Dendritic cell treated with granulocyte-macrophage colony-stimulating factor and Interleukin-4, amounts not matched to agents 40 ng/mL and 50 ng/mL, for 4 days (primary cell): ENCODE measurements at regions not wholly inside any gene's neighbourhood (a gene's known extent, or its start where the extent isn't known, plus 50 kb on each side); places are given as distances from the start of the nearest gene placed in this dataset.
"Not testable (repeated sequence)": the region's sequence is repeated elsewhere in the genome, so short reads cannot be mapped to it uniquely, and the experiment has no call there.

Source experiments
- H3K27ac Mint-ChIP-seq: one replicate; pipeline ENCODE4 v1.8.0; 2022; ENCODE audit warnings: mild to moderate bottlenecking, mixed read lengths
- H3K27me3 Mint-ChIP-seq: one replicate; pipeline ENCODE4 v1.8.0; 2022; ENCODE audit warnings: mild to moderate bottlenecking, mixed read lengths
- H3K36me3 Mint-ChIP-seq: one replicate; pipeline ENCODE4 v1.8.0; 2022; ENCODE audit warnings: low read depth, mixed read lengths
- H3K4me1 Mint-ChIP-seq: one replicate; pipeline ENCODE4 v1.8.0; 2022; ENCODE audit warnings: low read depth, mixed read lengths
- H3K4me3 Mint-ChIP-seq: one replicate; pipeline ENCODE4 v1.8.0; 2022; ENCODE audit warnings: mild to moderate bottlenecking, moderate library complexity, mixed read lengths
- H3K9me3 Mint-ChIP-seq: one replicate; pipeline ENCODE4 v1.8.0; 2022; ENCODE audit warnings: mixed read lengths
- intact Hi-C: fragments of 100-400 bp; cut with micrococcal nuclease; formaldehyde crosslinking; loops from one replicate; pipeline ENCODE4 v1.15.0; 2022

DNA sequence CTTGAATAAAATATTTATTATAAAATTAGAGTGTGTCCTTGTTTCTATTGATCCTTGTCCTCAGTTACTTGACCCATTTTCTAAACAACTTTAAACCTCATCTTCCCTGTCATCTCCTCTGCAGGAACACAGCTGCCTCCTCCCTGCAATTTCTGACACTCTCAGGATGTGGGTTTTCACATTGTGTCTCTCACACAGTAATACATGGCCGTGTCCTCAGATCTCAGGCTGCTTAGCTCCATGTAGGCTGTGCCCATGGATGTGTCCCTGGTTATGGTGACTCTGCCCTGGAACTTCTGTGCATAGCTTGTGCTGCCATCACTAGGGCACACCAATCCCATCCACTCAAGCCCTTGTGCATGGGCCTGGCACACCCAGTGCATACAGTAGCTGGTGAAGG, 577.1 kb downstream of the GOLGA6L6 start:
- H3K4me3 Mint-ChIP-seq, H3K27ac Mint-ChIP-seq, H3K27me3 Mint-ChIP-seq, H3K4me1 Mint-ChIP-seq, H3K36me3 Mint-ChIP-seq, intact Hi-C loops: not testable (repeated sequence)
- H3K9me3 Mint-ChIP-seq = peaks cover 52% of the 10 kb centered on the region

GRCh38 chr15:19956124-19956796, 585.3 kb downstream of the GOLGA6L6 start:
- Mint-ChIP-seq H3K9me3 (peaks cover 63% of the 10 kb centered on the region), H3K27ac (no peak overlapping the region), H3K36me3 (no peaks in the 10 kb centered on the region), H3K4me3 (no peak overlapping the region), H3K27me3 (no peaks in the 10 kb centered on the region), H3K4me1 (no peaks in the 10 kb centered on the region)
- intact Hi-C loops = no loop called here

GRCh38 chr15:19944261-19944888, 597.2 kb downstream of the GOLGA6L6 start:
- Mint-ChIP-seq H3K9me3 (peaks cover 28% of the 10 kb centered on the region), H3K27me3 (peaks cover 4% of the 10 kb centered on the region), H3K27ac (no peak overlapping the region), H3K4me3 (no peak overlapping the region), H3K4me1 (no peaks in the 10 kb centered on the region), H3K36me3 (no peaks in the 10 kb centered on the region)
- intact Hi-C loops = no loop called here

GRCh38 chr15:19943515-19943914, 598.1 kb downstream of the GOLGA6L6 start:
- Mint-ChIP-seq H3K4me3 (no peak overlapping the region), H3K36me3 (no peaks in the 10 kb centered on the region), H3K9me3 (peaks cover 23% of the 10 kb centered on the region), H3K27ac (no peak overlapping the region), H3K4me1 (no peaks in the 10 kb centered on the region), H3K27me3 (peaks cover 4% of the 10 kb centered on the region)
- intact Hi-C loops = no loop called here

GRCh38 chr15:19903281-19903680, 638.3 kb downstream of the GOLGA6L6 start:
- peaks cover 34% of the 10 kb centered on the region for H3K9me3 Mint-ChIP-seq
- H3K36me3 Mint-ChIP-seq, H3K27ac Mint-ChIP-seq, H3K27me3 Mint-ChIP-seq, H3K4me1 Mint-ChIP-seq, intact Hi-C loops, H3K4me3 Mint-ChIP-seq: not testable (repeated sequence)

GRCh38 chr15:19902388-19902787, 639.2 kb downstream of the GOLGA6L6 start:
- H3K36me3 Mint-ChIP-seq, H3K27ac Mint-ChIP-seq, H3K4me1 Mint-ChIP-seq, H3K4me3 Mint-ChIP-seq, H3K27me3 Mint-ChIP-seq, intact Hi-C loops: not testable (repeated sequence)
- H3K9me3 Mint-ChIP-seq = peaks cover 34% of the 10 kb centered on the region

- intact Hi-C loops, H3K4me3 Mint-ChIP-seq, H3K36me3 Mint-ChIP-seq, H3K4me1 Mint-ChIP-seq, H3K27me3 Mint-ChIP-seq, H3K27ac Mint-ChIP-seq: not testable (repeated sequence)
- peaks cover 40% of the 10 kb centered on the region for H3K9me3 Mint-ChIP-seq
These were observed 640.2 kb downstream of the GOLGA6L6 start for GRCh38 chr15:19901414-19901813.

DNA sequence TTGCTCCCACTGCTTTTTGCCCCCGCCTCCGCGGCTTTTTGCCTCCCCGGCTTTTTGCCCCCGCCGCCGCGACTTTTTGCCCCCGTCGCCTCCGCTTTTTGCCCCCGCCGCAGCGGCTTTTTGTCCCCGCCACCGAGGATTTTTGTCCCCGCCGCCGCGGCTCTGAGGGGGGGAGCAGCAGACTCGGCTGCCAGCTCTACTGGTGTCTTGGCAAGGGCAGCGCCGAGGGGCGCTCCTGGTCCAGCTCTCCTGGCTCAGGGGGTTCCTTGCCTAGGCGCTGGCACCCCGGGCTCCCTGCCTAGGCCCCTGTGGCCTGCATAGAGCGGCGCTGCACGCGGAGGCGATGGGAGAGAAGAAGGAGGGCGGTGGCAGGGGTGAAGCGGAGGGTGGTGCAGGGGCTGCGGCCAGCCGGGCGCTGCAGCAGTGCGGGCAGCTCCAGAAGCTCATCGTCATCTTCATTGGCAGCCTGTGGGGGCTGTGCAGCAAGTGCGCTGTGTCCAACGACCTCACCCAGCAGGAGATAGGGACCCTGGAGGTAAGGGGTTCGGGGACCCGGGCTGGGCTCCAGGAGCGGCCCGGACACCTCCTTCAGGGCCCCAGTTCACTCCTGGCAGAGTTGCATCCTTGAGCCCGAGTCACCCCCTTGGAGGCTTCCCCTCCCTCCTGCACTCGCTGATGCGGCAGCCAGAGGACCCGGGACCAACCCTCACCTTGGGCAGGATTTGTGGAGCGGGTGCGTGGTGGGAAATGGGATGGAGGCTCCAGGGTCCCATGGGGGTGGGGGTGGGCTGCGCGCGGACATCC, 642.4 kb downstream of the GOLGA6L6 start:
- H3K9me3 Mint-ChIP-seq = peaks cover 47% of the 10 kb centered on the region
- no peak overlapping the region for H3K4me3 Mint-ChIP-seq
- H3K4me1 Mint-ChIP-seq = no peaks in the 10 kb centered on the region
- intact Hi-C loops = no loop called here
- no peaks in the 10 kb centered on the region for H3K36me3 Mint-ChIP-seq
- no peak overlapping the region for H3K27ac Mint-ChIP-seq
- H3K27me3 Mint-ChIP-seq = no peaks in the 10 kb centered on the region

- H3K4me1 Mint-ChIP-seq, intact Hi-C loops, H3K27ac Mint-ChIP-seq, H3K27me3 Mint-ChIP-seq, H3K36me3 Mint-ChIP-seq, H3K4me3 Mint-ChIP-seq: not testable (repeated sequence)
- peaks cover 46% of the 10 kb centered on the region for H3K9me3 Mint-ChIP-seq
These were observed 652.8 kb downstream of the GOLGA6L6 start for GRCh38 chr15:19888811-19889210.

GRCh38 chr15:19844061-19844460, 697.5 kb downstream of the GOLGA6L6 start:
- H3K36me3 Mint-ChIP-seq, H3K27ac Mint-ChIP-seq, H3K4me1 Mint-ChIP-seq, H3K4me3 Mint-ChIP-seq, H3K27me3 Mint-ChIP-seq, intact Hi-C loops: not testable (repeated sequence)
- H3K9me3 Mint-ChIP-seq = peaks cover 25% of the 10 kb centered on the region
